GM23338 (cell line): ENCODE measurements at regions not wholly inside any gene's neighbourhood (a gene's known extent, or its start where the extent isn't known, plus 50 kb on each side); places are given as distances from the start of the nearest gene placed in this dataset.

Experiments used
- ATAC-seq: fragments of 200-7000 bp; cut with Tn5 transposase; 3 replicates; pipeline ENCODE4 v1.9.1; 2020
- DNase-seq: peaks from one replicate; pipeline ENCODE4 v3.0.0-alpha.2; 2015; ENCODE audit warnings: low spot score
- H2AFZ ChIP-seq: fragments of 200-600 bp; sonication (generic); 2 replicates; pipeline ENCODE4 v1.8.0; 2016; ENCODE audit warnings: antibody characterized with exemption, mild to moderate bottlenecking, moderate library complexity
- H3F3A ChIP-seq: fragments of 200-600 bp; sonication (generic); replicated peaks from 2 replicates; pipeline ENCODE4 v1.8.0; 2017; ENCODE audit warnings: antibody characterized with exemption, mixed run types, low read depth
- H3K27ac ChIP-seq: fragments of 200-600 bp; sonication (generic); 2 replicates; pipeline ENCODE4 v1.6.1; 2016; ENCODE audit warnings: low read depth
- H3K27me3 ChIP-seq: fragments of 200-600 bp; sonication (generic); 2 replicates; pipeline ENCODE4 v1.8.0; 2016; ENCODE audit warnings: mild to moderate bottlenecking, mixed run types, moderate library complexity; ENCODE audit not compliant: insufficient read depth
- H3K36me3 ChIP-seq: fragments of 200-600 bp; sonication (generic); 2 replicates; pipeline ENCODE4 v1.8.0; 2016; ENCODE audit warnings: mild to moderate bottlenecking; ENCODE audit not compliant: insufficient read depth
- H3K4me1 ChIP-seq: fragments of 200-600 bp; sonication (generic); 2 replicates; pipeline ENCODE4 v1.8.0; 2016; ENCODE audit warnings: mild to moderate bottlenecking, moderate library complexity; ENCODE audit not compliant: insufficient read depth
- H3K4me2 ChIP-seq: fragments of 200-600 bp; sonication (generic); 2 replicates; pipeline ENCODE4 v1.7.1; 2017; ENCODE audit warnings: mixed run types
- H3K4me3 ChIP-seq: fragments of 200-600 bp; sonication (generic); 2 replicates; pipeline ENCODE4 v1.6.1; 2016; ENCODE audit warnings: mixed run types
- H3K79me2 ChIP-seq: fragments of 200-600 bp; sonication (generic); replicated peaks from 2 replicates; pipeline ENCODE4 v1.8.0; 2017; ENCODE audit warnings: mild to moderate bottlenecking; ENCODE audit not compliant: insufficient read depth
- H3K9me2 ChIP-seq: fragments of 200-600 bp; sonication (generic); 2 replicates; pipeline ENCODE4 v1.8.0; 2017; ENCODE audit not compliant: insufficient read depth
- H4K20me1 ChIP-seq: fragments of 200-600 bp; sonication (generic); replicated peaks from 2 replicates; pipeline ENCODE4 v1.8.0; 2017; ENCODE audit warnings: mild to moderate bottlenecking; ENCODE audit not compliant: insufficient read depth
- H3K27ac Mint-ChIP-seq: 2 replicates; pipeline ENCODE4 v1.8.0; 2020; ENCODE audit warnings: inconsistent platforms, mild to moderate bottlenecking, moderate library complexity, mixed read lengths
- H3K27me3 Mint-ChIP-seq: 3 replicates; pipeline ENCODE4 v1.8.0; 2022; ENCODE audit warnings: low read depth, mild to moderate bottlenecking, moderate library complexity, mixed read lengths, inconsistent platforms; ENCODE audit not compliant: insufficient read depth, poor library complexity
- H3K36me3 Mint-ChIP-seq: 3 replicates; pipeline ENCODE4 v1.8.0; 2021; ENCODE audit warnings: low read depth, mild to moderate bottlenecking, inconsistent platforms, moderate library complexity, mixed read lengths
- H3K4me1 Mint-ChIP-seq: 3 replicates; pipeline ENCODE4 v1.8.0; 2020; ENCODE audit warnings: mild to moderate bottlenecking, inconsistent platforms, mixed read lengths
- H3K4me3 Mint-ChIP-seq: 3 replicates; pipeline ENCODE4 v1.8.0; 2021; ENCODE audit warnings: moderate library complexity, mild to moderate bottlenecking, inconsistent platforms, mixed read lengths
- H3K9me3 Mint-ChIP-seq: 3 replicates; pipeline ENCODE4 v1.8.0; 2020; ENCODE audit warnings: moderate library complexity, mild to moderate bottlenecking, inconsistent platforms, mixed read lengths
- CREB1 ChIP-seq: fragments of 250-450 bp; sonication (Bioruptor Pico); IDR thresholded peaks from 2 replicates; pipeline ENCODE4 v1.5.0; 2020; ENCODE audit warnings: low read depth, mild to moderate bottlenecking, moderate library complexity
- EZH2phosphoT487 ChIP-seq: fragments of 200-600 bp; sonication (generic); IDR thresholded peaks from one replicate; pipeline ENCODE4 v1.8.1; 2018; ENCODE audit warnings: antibody characterized with exemption; ENCODE audit not compliant: unreplicated experiment
- JUNB ChIP-seq: IDR thresholded peaks from one replicate; pipeline ENCODE4 v1.6.1; 2016; ENCODE audit warnings: antibody characterized with exemption; ENCODE audit not compliant: unreplicated experiment
- NANOG ChIP-seq: IDR thresholded peaks from 2 replicates; pipeline ENCODE4 v1.6.1; 2016; ENCODE audit warnings: antibody characterized with exemption, borderline replicate concordance
- POLR2AphosphoS5 ChIP-seq: IDR thresholded peaks from 2 replicates; pipeline ENCODE4 v1.6.1; 2016; ENCODE audit warnings: antibody characterized with exemption, low read depth
- STAT1 ChIP-seq: IDR thresholded peaks from one replicate; pipeline ENCODE4 v1.6.1; 2016; ENCODE audit warnings: antibody characterized with exemption; ENCODE audit not compliant: unreplicated experiment
- ZNF114 ChIP-seq: fragments of 250-450 bp; sonication (Bioruptor Pico); IDR thresholded peaks from 2 replicates; pipeline ENCODE4 v1.5.0; 2020; ENCODE audit warnings: mild to moderate bottlenecking, moderate library complexity
- TF ChIP-seq, protein P1 (sequence below), 2 experiments: fragments of 200-600 bp in 1 of 2; sonication (generic) in 1 of 2; conservative IDR thresholded peaks; 2 replicates each; pipeline versions ENCODE4 v1.5.1 to v1.6.1; 2016 to 2017; ENCODE audit warnings: antibody characterized with exemption in 2 of 2, low read depth in 2 of 2, mild to moderate bottlenecking in 2 of 2, moderate library complexity in 1 of 2
- TF ChIP-seq, protein P2 (sequence below): fragments of 250-450 bp; sonication (Bioruptor Pico); IDR thresholded peaks from 2 replicates; pipeline ENCODE4 v1.5.0; 2020; ENCODE audit warnings: mild to moderate bottlenecking, moderate library complexity
- TF ChIP-seq, protein P3 (sequence below): IDR thresholded peaks from 2 replicates; pipeline ENCODE4 v1.6.1; 2016; ENCODE audit warnings: antibody characterized with exemption

- ATAC-seq (no peak), DNase-seq (no peak)
- Histone ChIP-seq H3K4me1 (no peaks in the 10 kb centered on the region; the same call in 1 of the 2 replicates), H3K4me3 (no peak overlapping the region), H2AFZ (no peak overlapping the region), H3F3A (no peaks in the 10 kb centered on the region), H3K27me3 (no peaks in the 10 kb centered on the region), H3K36me3 (no peaks in the 10 kb centered on the region), H3K4me2 (no peak overlapping the region), H4K20me1 (no peaks in the 10 kb centered on the region), H3K79me2 (no peaks in the 10 kb centered on the region), H3K27ac (no peak overlapping the region), H3K9me2 (no peaks in the 10 kb centered on the region)
- TF ChIP-seq ZNF114, result no peak
- TF ChIP-seq STAT1, result no peak
- TF ChIP-seq, protein P1, sequence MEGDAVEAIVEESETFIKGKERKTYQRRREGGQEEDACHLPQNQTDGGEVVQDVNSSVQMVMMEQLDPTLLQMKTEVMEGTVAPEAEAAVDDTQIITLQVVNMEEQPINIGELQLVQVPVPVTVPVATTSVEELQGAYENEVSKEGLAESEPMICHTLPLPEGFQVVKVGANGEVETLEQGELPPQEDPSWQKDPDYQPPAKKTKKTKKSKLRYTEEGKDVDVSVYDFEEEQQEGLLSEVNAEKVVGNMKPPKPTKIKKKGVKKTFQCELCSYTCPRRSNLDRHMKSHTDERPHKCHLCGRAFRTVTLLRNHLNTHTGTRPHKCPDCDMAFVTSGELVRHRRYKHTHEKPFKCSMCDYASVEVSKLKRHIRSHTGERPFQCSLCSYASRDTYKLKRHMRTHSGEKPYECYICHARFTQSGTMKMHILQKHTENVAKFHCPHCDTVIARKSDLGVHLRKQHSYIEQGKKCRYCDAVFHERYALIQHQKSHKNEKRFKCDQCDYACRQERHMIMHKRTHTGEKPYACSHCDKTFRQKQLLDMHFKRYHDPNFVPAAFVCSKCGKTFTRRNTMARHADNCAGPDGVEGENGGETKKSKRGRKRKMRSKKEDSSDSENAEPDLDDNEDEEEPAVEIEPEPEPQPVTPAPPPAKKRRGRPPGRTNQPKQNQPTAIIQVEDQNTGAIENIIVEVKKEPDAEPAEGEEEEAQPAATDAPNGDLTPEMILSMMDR (conservative IDR thresholded peaks at IDR 0.05; ENCODE audit: low read depth in 2 of 2), result no peak
- H3K36me3 Mint-ChIP-seq, result no peaks in the 10 kb centered on the region
- peaks cover 11% of the 10 kb centered on the region for H3K4me1 Mint-ChIP-seq
- no peak overlapping the region for H3K4me3 Mint-ChIP-seq
- no peaks in the 10 kb centered on the region for H3K27me3 Mint-ChIP-seq
- no peak overlapping the region for H3K27ac Mint-ChIP-seq
- H3K9me3 Mint-ChIP-seq, result no peaks in the 10 kb centered on the region; the same call in none of the 3 replicates
These were observed 273.1 kb downstream of the TSN start for GRCh38 chr2:122028371-122029100.

- no peak overlapping the region for H3K27ac Mint-ChIP-seq
- no peak overlapping the region for H3K4me3 Mint-ChIP-seq
- H3K9me3 Mint-ChIP-seq, result no peaks in the 10 kb centered on the region; the same call in none of the 3 replicates
- Histone ChIP-seq H3K27me3 (no peaks in the 10 kb centered on the region), H4K20me1 (no peaks in the 10 kb centered on the region), H3K36me3 (no peaks in the 10 kb centered on the region), H3K4me3 (no peak overlapping the region), H3F3A (no peaks in the 10 kb centered on the region), H3K27ac (no peak overlapping the region), H2AFZ (no peak overlapping the region), H3K4me2 (no peak overlapping the region), H3K79me2 (no peaks in the 10 kb centered on the region), H3K9me2 (no peaks in the 10 kb centered on the region), H3K4me1 (peaks cover under 1% of the 10 kb centered on the region; the same call in 1 of the 2 replicates)
- DNase-seq (no peak), ATAC-seq (no peak)
- H3K27me3 Mint-ChIP-seq, result no peaks in the 10 kb centered on the region
- peaks cover 11% of the 10 kb centered on the region for H3K4me1 Mint-ChIP-seq
- no peaks in the 10 kb centered on the region for H3K36me3 Mint-ChIP-seq
- TF ChIP-seq, protein P2, sequence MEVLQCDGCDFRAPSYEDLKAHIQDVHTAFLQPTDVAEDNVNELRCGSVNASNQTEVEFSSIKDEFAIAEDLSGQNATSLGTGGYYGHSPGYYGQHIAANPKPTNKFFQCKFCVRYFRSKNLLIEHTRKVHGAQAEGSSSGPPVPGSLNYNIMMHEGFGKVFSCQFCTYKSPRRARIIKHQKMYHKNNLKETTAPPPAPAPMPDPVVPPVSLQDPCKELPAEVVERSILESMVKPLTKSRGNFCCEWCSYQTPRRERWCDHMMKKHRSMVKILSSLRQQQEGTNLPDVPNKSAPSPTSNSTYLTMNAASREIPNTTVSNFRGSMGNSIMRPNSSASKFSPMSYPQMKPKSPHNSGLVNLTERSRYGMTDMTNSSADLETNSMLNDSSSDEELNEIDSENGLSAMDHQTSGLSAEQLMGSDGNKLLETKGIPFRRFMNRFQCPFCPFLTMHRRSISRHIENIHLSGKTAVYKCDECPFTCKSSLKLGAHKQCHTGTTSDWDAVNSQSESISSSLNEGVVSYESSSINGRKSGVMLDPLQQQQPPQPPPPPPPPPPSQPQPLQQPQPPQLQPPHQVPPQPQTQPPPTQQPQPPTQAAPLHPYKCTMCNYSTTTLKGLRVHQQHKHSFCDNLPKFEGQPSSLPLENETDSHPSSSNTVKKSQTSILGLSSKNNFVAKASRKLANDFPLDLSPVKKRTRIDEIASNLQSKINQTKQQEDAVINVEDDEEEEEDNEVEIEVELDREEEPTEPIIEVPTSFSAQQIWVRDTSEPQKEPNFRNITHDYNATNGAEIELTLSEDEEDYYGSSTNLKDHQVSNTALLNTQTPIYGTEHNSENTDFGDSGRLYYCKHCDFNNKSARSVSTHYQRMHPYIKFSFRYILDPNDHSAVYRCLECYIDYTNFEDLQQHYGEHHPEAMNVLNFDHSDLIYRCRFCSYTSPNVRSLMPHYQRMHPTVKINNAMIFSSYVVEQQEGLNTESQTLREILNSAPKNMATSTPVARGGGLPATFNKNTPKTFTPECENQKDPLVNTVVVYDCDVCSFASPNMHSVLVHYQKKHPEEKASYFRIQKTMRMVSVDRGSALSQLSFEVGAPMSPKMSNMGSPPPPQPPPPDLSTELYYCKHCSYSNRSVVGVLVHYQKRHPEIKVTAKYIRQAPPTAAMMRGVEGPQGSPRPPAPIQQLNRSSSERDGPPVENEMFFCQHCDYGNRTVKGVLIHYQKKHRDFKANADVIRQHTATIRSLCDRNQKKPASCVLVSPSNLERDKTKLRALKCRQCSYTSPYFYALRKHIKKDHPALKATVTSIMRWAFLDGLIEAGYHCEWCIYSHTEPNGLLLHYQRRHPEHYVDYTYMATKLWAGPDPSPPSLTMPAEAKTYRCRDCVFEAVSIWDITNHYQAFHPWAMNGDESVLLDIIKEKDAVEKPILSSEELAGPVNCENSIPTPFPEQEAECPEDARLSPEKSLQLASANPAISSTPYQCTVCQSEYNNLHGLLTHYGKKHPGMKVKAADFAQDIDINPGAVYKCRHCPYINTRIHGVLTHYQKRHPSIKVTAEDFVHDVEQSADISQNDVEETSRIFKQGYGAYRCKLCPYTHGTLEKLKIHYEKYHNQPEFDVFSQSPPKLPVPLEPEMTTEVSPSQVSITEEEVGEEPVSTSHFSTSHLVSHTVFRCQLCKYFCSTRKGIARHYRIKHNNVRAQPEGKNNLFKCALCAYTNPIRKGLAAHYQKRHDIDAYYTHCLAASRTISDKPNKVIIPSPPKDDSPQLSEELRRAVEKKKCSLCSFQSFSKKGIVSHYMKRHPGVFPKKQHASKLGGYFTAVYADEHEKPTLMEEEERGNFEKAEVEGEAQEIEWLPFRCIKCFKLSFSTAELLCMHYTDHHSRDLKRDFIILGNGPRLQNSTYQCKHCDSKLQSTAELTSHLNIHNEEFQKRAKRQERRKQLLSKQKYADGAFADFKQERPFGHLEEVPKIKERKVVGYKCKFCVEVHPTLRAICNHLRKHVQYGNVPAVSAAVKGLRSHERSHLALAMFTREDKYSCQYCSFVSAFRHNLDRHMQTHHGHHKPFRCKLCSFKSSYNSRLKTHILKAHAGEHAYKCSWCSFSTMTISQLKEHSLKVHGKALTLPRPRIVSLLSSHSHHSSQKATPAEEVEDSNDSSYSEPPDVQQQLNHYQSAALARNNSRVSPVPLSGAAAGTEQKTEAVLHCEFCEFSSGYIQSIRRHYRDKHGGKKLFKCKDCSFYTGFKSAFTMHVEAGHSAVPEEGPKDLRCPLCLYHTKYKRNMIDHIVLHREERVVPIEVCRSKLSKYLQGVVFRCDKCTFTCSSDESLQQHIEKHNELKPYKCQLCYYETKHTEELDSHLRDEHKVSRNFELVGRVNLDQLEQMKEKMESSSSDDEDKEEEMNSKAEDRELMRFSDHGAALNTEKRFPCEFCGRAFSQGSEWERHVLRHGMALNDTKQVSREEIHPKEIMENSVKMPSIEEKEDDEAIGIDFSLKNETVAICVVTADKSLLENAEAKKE, result no peak
- TF ChIP-seq STAT1, result no peak
- TF ChIP-seq POLR2AphosphoS5, result no peak
- no peak for TF ChIP-seq CREB1 (CRISPR knock-in tag)
- no peak for TF ChIP-seq NANOG
- TF ChIP-seq, protein P3, sequence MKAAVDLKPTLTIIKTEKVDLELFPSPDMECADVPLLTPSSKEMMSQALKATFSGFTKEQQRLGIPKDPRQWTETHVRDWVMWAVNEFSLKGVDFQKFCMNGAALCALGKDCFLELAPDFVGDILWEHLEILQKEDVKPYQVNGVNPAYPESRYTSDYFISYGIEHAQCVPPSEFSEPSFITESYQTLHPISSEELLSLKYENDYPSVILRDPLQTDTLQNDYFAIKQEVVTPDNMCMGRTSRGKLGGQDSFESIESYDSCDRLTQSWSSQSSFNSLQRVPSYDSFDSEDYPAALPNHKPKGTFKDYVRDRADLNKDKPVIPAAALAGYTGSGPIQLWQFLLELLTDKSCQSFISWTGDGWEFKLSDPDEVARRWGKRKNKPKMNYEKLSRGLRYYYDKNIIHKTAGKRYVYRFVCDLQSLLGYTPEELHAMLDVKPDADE, result no peak
- TF ChIP-seq EZH2phosphoT487, result no peak
- TF ChIP-seq, protein P1 (conservative IDR thresholded peaks at IDR 0.05; ENCODE audit: low read depth in 2 of 2), result no peak
- TF ChIP-seq JUNB, result no peak
These were observed 274.0 kb downstream of the TSN start for GRCh38 chr2:122029456-122029855.
